Endothelial cell of umbilical vein (primary cell): ENCODE measurements at regions not wholly inside any gene's neighbourhood (a gene's known extent, or its start where the extent isn't known, plus 50 kb on each side); places are given as distances from the start of the nearest gene placed in this dataset.

Source experiments
- BruUV-seq: library from RNA; stranded (reverse); fragments of 400-500 nt; replicated peaks from 2 replicates; lab custom pipeline; 2021; lab: Mats Ljungman, UMichigan
- CTCF ChIA-PET: fragments of 300-600, 350-600 bp; sonication (Branson Sonifier 250); formaldehyde crosslinking; loops from one replicate; lab custom pipeline; 2021; ENCODE audit warnings: antibody characterized with exemption, inconsistent platforms; lab: Charles Lee
- POLR2A ChIA-PET: fragments of 300-600, 350-600 bp; sonication (Branson Sonifier 250); formaldehyde crosslinking; loops from one replicate; lab custom pipeline; 2021; ENCODE audit warnings: antibody characterized with exemption, inconsistent platforms; lab: Charles Lee
- DNase-seq: peaks from one replicate; pipeline ENCODE4 v3.0.0-alpha.2; 2011; ENCODE audit warnings: low read depth, low spot score
- FAIRE-seq: peaks from 2 replicates; lab custom pipeline; 2011; peaks lifted over from hg19 to GRCh38; lab: Jason Lieb, UNC
- H2AFZ ChIP-seq: 2 replicates; pipeline ENCODE4 v1.6.0; 2012; ENCODE audit warnings: low read depth, low read length, control low read depth, inconsistent platforms
- H3K27ac ChIP-seq: 2 replicates; pipeline ENCODE4 v1.5.1; 2011; ENCODE audit warnings: low read depth, mild to moderate bottlenecking, control low read depth, low read length, moderate library complexity; ENCODE audit not compliant: insufficient read depth
- H3K27me3 ChIP-seq, 2 experiments: 2 replicates each; pipeline versions ENCODE4 v1.6.0 to v1.6.1; 2011; ENCODE audit warnings: low read length in 2 of 2, mixed read lengths in 1 of 2; ENCODE audit not compliant: control insufficient read depth in 2 of 2, insufficient read depth in 2 of 2
- H3K36me3 ChIP-seq, 2 experiments: 2 replicates in 1 of 2; 3 replicates in 1 of 2; pipeline ENCODE4 v1.5.1; 2011; ENCODE audit warnings: low read length in 2 of 2, mild to moderate bottlenecking in 1 of 2, moderate library complexity in 1 of 2; ENCODE audit not compliant: control insufficient read depth in 2 of 2, insufficient read depth in 2 of 2; ENCODE audit errors: extremely low read depth in 1 of 2
- H3K4me1 ChIP-seq: 3 replicates; pipeline ENCODE4 v1.5.1; 2011; ENCODE audit warnings: mild to moderate bottlenecking, low read length; ENCODE audit not compliant: control insufficient read depth, insufficient read depth; ENCODE audit errors: extremely low read depth
- H3K4me2 ChIP-seq: 2 replicates; pipeline ENCODE4 v1.6.1; 2011; ENCODE audit warnings: low read length, control low read depth, mixed read lengths; ENCODE audit not compliant: insufficient read depth
- H3K4me3 ChIP-seq, 3 experiments: fragments of 200-600 bp in 1 of 3; sonication (generic), shearing (Covaris generic) in 1 of 3; replicated peaks in 1 of 3; 2 replicates each; pipeline ENCODE4 v1.5.1; 2011 to 2016; ENCODE audit warnings: control low read depth in 3 of 3, low read length in 3 of 3, mild to moderate bottlenecking in 2 of 3, inconsistent platforms in 1 of 3, low read depth in 1 of 3, moderate library complexity in 1 of 3; ENCODE audit not compliant: insufficient read depth in 1 of 3
- H3K79me2 ChIP-seq: 2 replicates; pipeline ENCODE4 v1.6.0; 2012; ENCODE audit warnings: low read length, inconsistent platforms; ENCODE audit not compliant: control insufficient read depth, insufficient read depth
- H3K9ac ChIP-seq: replicated peaks from 2 replicates; pipeline ENCODE3; 2011; ENCODE audit warnings: low read length, control low read depth; ENCODE audit not compliant: insufficient read depth; ENCODE audit errors: extremely low read depth
- H3K9me1 ChIP-seq: replicated peaks from 3 replicates; pipeline ENCODE4 v1.6.0; 2011; ENCODE audit warnings: mild to moderate bottlenecking, low read length; ENCODE audit not compliant: control insufficient read depth, insufficient read depth; ENCODE audit errors: extremely low read depth
- H3K9me3 ChIP-seq: replicated peaks from 2 replicates; pipeline ENCODE4 v1.5.1; 2012; ENCODE audit warnings: low read length, inconsistent platforms; ENCODE audit not compliant: control insufficient read depth, insufficient read depth
- H4K20me1 ChIP-seq: replicated peaks from 2 replicates; pipeline ENCODE3; 2011; ENCODE audit warnings: mild to moderate bottlenecking, low read length; ENCODE audit not compliant: control insufficient read depth, insufficient read depth; ENCODE audit errors: extremely low read depth
- CTCF ChIP-seq, 2 donors: IDR thresholded peaks; 1 replicate in 1 of 2; 2 replicates in 1 of 2; pipeline ENCODE4 v1.5.1; 2011; ENCODE audit warnings: low read length in 2 of 2, mild to moderate bottlenecking in 2 of 2, moderate library complexity in 2 of 2, control low read depth in 1 of 2, inconsistent platforms in 1 of 2, low read depth in 1 of 2; ENCODE audit not compliant: insufficient read depth in 1 of 2; ENCODE audit errors: extremely low read depth in 1 of 2
- EZH2 ChIP-seq: IDR thresholded peaks from 2 replicates; pipeline ENCODE4 v1.6.1; 2012; ENCODE audit warnings: borderline replicate concordance, low read depth, mild to moderate bottlenecking, moderate library complexity, low read length, inconsistent platforms; ENCODE audit not compliant: severe bottlenecking
- FOS ChIP-seq: IDR thresholded peaks from 2 replicates; pipeline ENCODE4 v1.6.1; 2011; ENCODE audit warnings: mild to moderate bottlenecking, low read length, moderate library complexity, borderline replicate concordance; ENCODE audit not compliant: insufficient read depth
- GATA2 ChIP-seq: IDR thresholded peaks from 2 replicates; pipeline ENCODE4 v1.7.0; 2011; ENCODE audit warnings: low read depth, mild to moderate bottlenecking, moderate library complexity, mixed read lengths, low read length; ENCODE audit not compliant: insufficient read length, insufficient read depth
- JUN ChIP-seq: IDR thresholded peaks from 2 replicates; pipeline ENCODE4 v1.6.1; 2011; ENCODE audit warnings: borderline replicate concordance, low read depth; ENCODE audit not compliant: insufficient read length, insufficient read depth
- MYC ChIP-seq: IDR thresholded peaks from one replicate; pipeline ENCODE4 v1.6.1; 2011; ENCODE audit warnings: mild to moderate bottlenecking, low read depth, low read length
- POLR2A ChIP-seq: IDR thresholded peaks from 2 replicates; pipeline ENCODE4 v1.6.1; 2012; ENCODE audit warnings: low read depth, mild to moderate bottlenecking, control low read depth, low read length
- POLR2AphosphoS5 ChIP-seq: IDR thresholded peaks from 2 replicates; pipeline ENCODE4 v1.6.1; 2012; ENCODE audit warnings: low read depth, mild to moderate bottlenecking, control low read depth, low read length, moderate library complexity; ENCODE audit not compliant: insufficient read depth
- dilution Hi-C: fragments of 300-500 bp; cut with MboI; formaldehyde crosslinking; loops from one replicate; pipeline ENCODE4 v1.15.0; 2019; ENCODE audit warnings: low sequenced_read_pairs; ENCODE audit not compliant: extremely low pct_ligation_motif_present
- intact Hi-C: fragments of 100-400 bp; cut with micrococcal nuclease; formaldehyde crosslinking; loops from one replicate; pipeline ENCODE4 v1.10.0; 2022
- TF ChIP-seq, protein P1 (sequence below): IDR thresholded peaks from 2 replicates; pipeline ENCODE4 v1.6.1; 2011; ENCODE audit not compliant: insufficient read depth, insufficient read length

DNA sequence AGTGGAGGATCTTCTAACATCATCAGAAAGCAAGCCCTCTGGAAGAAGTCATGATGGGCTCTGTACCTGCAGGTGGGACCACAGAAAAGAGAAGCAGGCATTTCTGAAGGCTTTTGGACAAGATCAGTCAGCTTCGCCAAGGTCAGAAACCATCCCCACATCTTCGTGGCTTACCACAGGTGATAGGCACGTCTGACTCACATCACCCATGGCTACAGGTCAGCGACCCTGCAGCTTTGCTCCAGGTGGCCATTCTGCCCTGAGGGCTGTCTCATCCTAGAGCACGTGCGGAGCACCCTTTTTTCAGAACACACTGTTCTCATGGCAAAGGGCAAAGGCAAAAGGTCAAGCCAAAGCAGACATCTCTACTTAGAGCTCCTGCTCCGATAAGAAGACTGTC, 518.9 kb upstream of the ADARB2 start:
- Histone ChIP-seq H3K9me1 (no peaks in the 10 kb centered on the region), H3K27me3 (no peaks in the 10 kb centered on the region), H4K20me1 (no peaks in the 10 kb centered on the region), H3K9ac (no peak overlapping the region), H3K36me3 (no peaks in the 10 kb centered on the region), H3K79me2 (no peaks in the 10 kb centered on the region), H3K4me2 (no peak overlapping the region), H2AFZ (no peak overlapping the region), H3K4me3 (no peak overlapping the region), H3K9me3 (peaks cover 3% of the 10 kb centered on the region), H3K27ac (no peak overlapping the region), H3K4me1 (no peaks in the 10 kb centered on the region)
- CTCF ChIA-PET: no interaction called here
- FAIRE-seq (no peak), DNase-seq (no peak)
- intact Hi-C loops (no loop called here), dilution Hi-C loops (no loop called here)
- no TSS peak for BruUV-seq
- POLR2A ChIA-PET: no interaction called here
- TF ChIP-seq CTCF (IDR thresholded peaks at IDR 0.05; ENCODE audit: extremely low read depth in 1 of 2, insufficient read depth in 1 of 2, low read depth in 1 of 2, low read length in 2 of 2): no peak
- no peak for TF ChIP-seq GATA2
- TF ChIP-seq, protein P1, sequence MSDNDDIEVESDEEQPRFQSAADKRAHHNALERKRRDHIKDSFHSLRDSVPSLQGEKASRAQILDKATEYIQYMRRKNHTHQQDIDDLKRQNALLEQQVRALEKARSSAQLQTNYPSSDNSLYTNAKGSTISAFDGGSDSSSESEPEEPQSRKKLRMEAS: no peak
- no peak for TF ChIP-seq POLR2A
- no peak for TF ChIP-seq MYC
- TF ChIP-seq FOS: no peak
- TF ChIP-seq POLR2AphosphoS5: no peak
- TF ChIP-seq JUN: no peak
- TF ChIP-seq EZH2: no peak
